Hepatocyte (in vitro differentiated cells): ENCODE measurements at regions not wholly inside any gene's neighbourhood (a gene's known extent, or its start where the extent isn't known, plus 50 kb on each side); places are given as distances from the start of the nearest gene placed in this dataset. TPM values are rescaled to one million over a fixed set of nuclear protein-coding genes. Genes with fewer than 3 reads are reported as not detected.

ENCODE experiments used
- DNase-seq: peaks from one replicate; pipeline ENCODE4 v3.0.0-alpha.2; 2016; ENCODE audit warnings: low spot score
- H2AFZ ChIP-seq: fragments of 200-600 bp; sonication (generic); 2 replicates; pipeline ENCODE4 v1.6.0; 2016; ENCODE audit warnings: antibody characterized with exemption, mild to moderate bottlenecking
- H3K27ac ChIP-seq: fragments of 200-600 bp; sonication (generic); 2 replicates; pipeline ENCODE4 v1.5.1; 2016; ENCODE audit warnings: mild to moderate bottlenecking
- H3K27me3 ChIP-seq: fragments of 200-600 bp; sonication (generic); 2 replicates; pipeline ENCODE4 v1.6.1; 2016
- H3K36me3 ChIP-seq: fragments of 200-600 bp; sonication (generic); replicated peaks from 2 replicates; pipeline ENCODE4 v1.5.1; 2016; ENCODE audit warnings: low read depth; ENCODE audit not compliant: insufficient read depth
- H3K4me1 ChIP-seq: fragments of 200-600 bp; sonication (generic); 2 replicates; pipeline ENCODE4 v1.5.1; 2016; ENCODE audit warnings: mild to moderate bottlenecking, moderate library complexity; ENCODE audit not compliant: insufficient read depth
- H3K4me2 ChIP-seq: fragments of 200-600 bp; sonication (generic); 2 replicates; pipeline ENCODE4 v1.6.0; 2016
- H3K4me3 ChIP-seq: fragments of 200-600 bp; sonication (generic); 2 replicates; pipeline ENCODE4 v1.5.1; 2016; ENCODE audit warnings: mild to moderate bottlenecking
- H3K79me2 ChIP-seq: fragments of 200-600 bp; sonication (generic); 2 replicates; pipeline ENCODE4 v1.6.0; 2017; ENCODE audit warnings: mild to moderate bottlenecking
- H3K9me2 ChIP-seq: fragments of 200-600 bp; sonication (generic); replicated peaks from 2 replicates; pipeline ENCODE4 v1.6.0; 2017; ENCODE audit warnings: mild to moderate bottlenecking; ENCODE audit not compliant: insufficient read depth
- H3K9me3 ChIP-seq: fragments of 200-600 bp; sonication (generic); 2 replicates; pipeline ENCODE4 v1.5.1; 2016; ENCODE audit warnings: low read depth, mild to moderate bottlenecking
- H4K20me1 ChIP-seq: fragments of 200-600 bp; sonication (generic); 2 replicates; pipeline ENCODE4 v1.6.0; 2016; ENCODE audit warnings: mild to moderate bottlenecking; ENCODE audit not compliant: insufficient read depth, poor library complexity, severe bottlenecking
- CTCF ChIP-seq: fragments of 200-600 bp; sonication (generic); IDR thresholded peaks from 2 replicates; pipeline ENCODE4 v1.5.1; 2016; ENCODE audit warnings: antibody characterized with exemption, mild to moderate bottlenecking; ENCODE audit not compliant: poor library complexity
- EZH2 ChIP-seq: fragments of 200-600 bp; sonication (generic); IDR thresholded peaks from 2 replicates; pipeline ENCODE4 v1.6.1; 2016; ENCODE audit warnings: antibody characterized with exemption, mild to moderate bottlenecking, borderline replicate concordance
- EZH2phosphoT487 ChIP-seq: fragments of 200-600 bp; sonication (generic); IDR thresholded peaks from one replicate; pipeline ENCODE4 v1.6.1; 2018; ENCODE audit warnings: antibody characterized with exemption, mild to moderate bottlenecking, low read depth, moderate library complexity; ENCODE audit not compliant: unreplicated experiment, severe bottlenecking
- WGBS: methylation state at CpG from one replicate; pipeline ENCODE4 v1.1.6; 2016; ENCODE audit warnings: low lambda C conversion rate; ENCODE audit errors: missing lambda C conversion rate; 5-methylcytosine and 5-hydroxymethylcytosine counted together
- small RNA-seq: library from RNA; depleted of rRNA; stranded (forward); fragments of <200 nt; gene quantifications from one replicate; pipeline ENCODE3, GENCODE V24; 2014

GRCh38 chr17:34203018-34203638 is 52.0 kb upstream of the CCL2 start:
- TF ChIP-seq EZH2phosphoT487, result no peak
- Histone ChIP-seq H2AFZ (no peak overlapping the region), H3K4me3 (no peak overlapping the region), H3K9me2 (no peaks in the 10 kb centered on the region), H3K4me2 (no peak overlapping the region), H3K36me3 (no peaks in the 10 kb centered on the region), H3K27me3 (peaks cover 13% of the 10 kb centered on the region), H3K27ac (no peak overlapping the region), H3K4me1 (no peaks in the 10 kb centered on the region), H4K20me1 (no peaks in the 10 kb centered on the region), H3K9me3 (no peaks in the 10 kb centered on the region), H3K79me2 (no peaks in the 10 kb centered on the region)
- DNase-seq, result no peak
- WGBS, result 58% methylated on average over 4 of the region's 4 CpGs

- DNase-seq, result no peak
- Histone ChIP-seq H3K79me2 (no peaks in the 10 kb centered on the region), H3K9me3 (no peaks in the 10 kb centered on the region), H3K36me3 (no peaks in the 10 kb centered on the region), H3K27me3 (no peaks in the 10 kb centered on the region), H3K9me2 (no peaks in the 10 kb centered on the region), H4K20me1 (no peaks in the 10 kb centered on the region), H3K4me2 (no peak overlapping the region), H2AFZ (no peak overlapping the region), H3K27ac (no peak overlapping the region), H3K4me1 (no peaks in the 10 kb centered on the region), H3K4me3 (no peak overlapping the region)
- 83% methylated on average over 5 of the region's 5 CpGs for WGBS
- TF ChIP-seq CTCF (no peak), EZH2 (no peak), EZH2phosphoT487 (no peak)
Observed at GRCh38 chr17:34204402-34204801, 50.7 kb upstream of the CCL2 start.

Small RNAs in the stretch of these regions (small RNA-seq; reads per million reads assigned to genes)
- gene RNA5SP438, result not detected
